ENCODE measurements at regions not wholly inside any gene's neighbourhood (a gene's known extent, or its start where the extent isn't known, plus 50 kb on each side); places are given as distances from the start of the nearest gene placed in this dataset.

DNA sequence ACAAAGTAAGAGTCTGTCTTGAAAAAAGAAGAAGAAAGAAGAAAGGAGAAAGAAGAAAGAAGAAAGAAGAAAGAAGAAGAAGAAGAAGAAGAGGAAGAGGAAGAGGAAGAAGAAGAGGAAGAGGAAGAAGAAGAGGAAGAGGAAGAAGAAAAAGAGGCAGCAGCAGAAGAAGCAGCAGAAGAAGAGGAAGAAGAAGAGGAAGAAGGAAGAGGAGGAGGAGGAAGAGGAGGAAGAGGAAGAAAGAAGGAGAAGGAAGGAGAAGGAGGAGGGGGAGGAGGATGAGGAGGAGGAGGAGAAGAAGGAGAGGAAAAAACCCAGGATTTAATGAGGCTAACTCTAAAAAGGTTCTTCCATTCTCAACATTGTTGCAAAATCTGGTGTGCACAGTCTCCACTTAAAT is 95.4 kb upstream of the PDE10A start:
- no peak for DNase-seq (ENCODE audit: low read depth)

DNA sequence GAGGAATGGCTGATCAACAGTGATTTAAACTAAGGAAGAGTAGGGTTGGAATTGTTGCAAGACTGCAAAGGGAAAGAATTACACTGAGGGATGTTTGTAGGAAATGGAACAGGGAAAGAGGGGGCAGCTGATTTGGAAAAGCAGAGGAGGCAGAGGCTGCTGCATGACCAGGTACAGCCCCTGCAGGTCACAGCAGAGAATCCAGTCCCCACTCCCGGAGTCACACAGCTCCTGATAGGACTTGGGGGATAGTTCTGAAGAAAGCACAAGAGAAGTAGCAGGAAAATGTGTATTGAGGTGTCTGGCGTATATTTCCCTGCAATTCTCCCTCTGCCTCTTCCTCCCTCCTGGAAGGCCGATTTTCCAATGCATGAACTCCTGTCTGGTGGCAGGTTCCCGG is 92.5 kb upstream of the PDE10A start:
- DNase-seq (ENCODE audit: low read depth): no peak

DNA sequence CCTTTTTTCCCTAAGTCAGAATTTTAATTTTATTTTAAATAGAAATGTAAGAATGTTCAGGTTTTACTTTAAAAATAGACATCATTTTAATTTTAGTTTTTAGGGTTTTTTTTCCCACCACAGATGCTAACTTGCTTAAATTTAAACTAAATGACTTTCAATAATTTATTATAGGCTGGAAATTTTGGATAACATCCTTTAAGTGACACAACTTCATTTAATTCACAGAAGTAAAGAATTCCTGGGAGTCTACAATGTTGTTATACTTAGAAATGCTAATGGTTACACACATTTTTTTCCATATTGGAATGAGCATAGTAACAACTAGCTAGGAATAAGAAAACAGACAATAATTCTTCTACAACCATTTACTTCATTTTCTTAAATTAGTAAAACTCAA is 90.5 kb upstream of the PDE10A start:
- no peak for DNase-seq (ENCODE audit: low read depth)

DNA sequence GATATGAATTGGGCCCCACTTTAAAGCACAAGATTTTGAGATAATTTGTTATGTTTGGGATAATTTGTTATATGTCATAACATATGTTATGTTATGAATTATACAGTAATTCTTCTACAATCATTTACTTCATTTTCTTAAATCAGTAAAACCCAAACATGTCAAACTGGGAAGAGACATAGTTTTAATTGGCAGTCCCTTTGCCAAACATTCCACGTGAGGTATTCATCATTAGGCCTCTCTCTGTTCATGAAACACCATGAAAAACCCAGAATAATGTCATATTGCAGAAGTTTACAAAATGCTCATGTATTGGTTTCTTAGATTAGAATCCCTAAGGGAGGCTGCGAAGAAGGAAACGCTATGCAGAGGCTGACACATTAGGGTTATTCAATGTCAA is 89.4 kb upstream of the PDE10A start:
- no peak for DNase-seq (ENCODE audit: low read depth)

DNA sequence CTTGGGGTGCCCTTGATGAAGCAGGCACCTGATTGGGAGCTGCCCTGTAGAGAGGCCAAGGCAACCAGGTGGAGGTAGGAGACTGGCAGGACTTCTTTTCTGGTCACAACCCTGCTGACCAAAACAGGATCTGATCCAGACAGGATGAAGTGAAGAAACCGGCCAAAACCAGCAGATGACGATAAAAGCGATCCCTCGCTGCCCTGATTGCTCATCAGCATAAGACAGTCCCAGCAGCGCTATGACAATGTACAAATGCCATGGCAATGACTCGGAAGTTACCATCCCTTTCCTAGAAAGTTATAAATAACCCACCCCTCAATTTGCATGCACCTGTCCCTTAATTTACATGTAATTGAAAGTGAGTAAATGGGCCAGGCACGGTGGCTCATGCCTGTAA is 88.4 kb upstream of the PDE10A start:
- DNase-seq (ENCODE audit: low read depth): no peak

DNA sequence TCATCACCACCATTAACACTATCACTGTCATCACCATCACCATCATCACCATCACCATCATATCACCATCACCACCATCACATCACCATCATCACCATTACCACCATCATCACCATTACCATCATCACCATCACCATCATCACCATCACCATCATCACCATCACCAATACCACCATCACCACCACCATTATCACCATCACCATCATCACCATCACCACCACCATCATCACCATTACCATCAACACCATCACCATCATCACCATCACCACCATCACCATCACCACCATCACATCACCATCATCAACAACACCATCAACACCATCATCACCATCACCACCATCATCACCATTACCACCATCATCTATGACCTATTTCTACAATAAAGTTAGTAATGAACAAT is 86.1 kb upstream of the PDE10A start:
- DNase-seq (ENCODE audit: low read depth): no peak

DNA sequence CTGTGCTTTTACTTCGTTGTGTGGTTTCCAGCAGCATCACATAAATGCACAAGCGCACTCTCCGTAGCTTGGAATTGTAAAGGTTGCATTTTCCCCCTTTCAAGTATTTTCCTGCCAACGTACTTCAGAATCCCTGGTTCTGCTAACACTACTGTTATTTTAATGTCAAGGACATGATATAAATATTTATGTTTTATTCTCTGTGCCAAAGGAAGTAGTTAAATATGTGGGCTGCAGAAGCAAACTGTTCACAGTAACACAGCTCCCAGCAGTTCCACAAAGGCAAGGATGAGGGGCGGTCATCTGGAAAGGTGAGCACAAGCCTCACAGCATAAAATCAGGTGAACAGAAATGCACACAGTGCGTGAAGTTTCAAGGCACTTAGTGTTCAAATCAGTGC is 85.3 kb upstream of the PDE10A start:
- peak; percentile 7 for DNase-seq (ENCODE audit: low read depth)

DNA sequence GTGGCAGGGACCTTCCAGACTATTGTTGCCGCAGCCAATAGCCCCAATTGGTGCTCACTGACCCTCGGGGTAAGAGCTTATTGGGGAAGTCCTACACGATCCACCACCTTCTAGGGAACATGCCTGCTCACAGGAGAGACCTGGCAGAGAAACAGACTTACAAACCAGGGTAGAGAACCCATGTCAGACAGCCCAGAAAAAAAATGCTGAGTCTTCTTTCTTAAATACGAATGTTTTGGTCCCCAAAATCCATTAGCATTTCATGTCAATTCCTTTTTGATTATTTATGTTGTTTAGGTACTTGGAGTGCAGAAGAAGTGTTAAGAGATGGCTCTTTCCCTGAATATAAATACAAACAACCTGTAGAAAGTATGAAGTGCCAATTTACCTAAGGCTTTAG is 84.9 kb upstream of the PDE10A start:
- no peak for DNase-seq (ENCODE audit: low read depth)

DNA sequence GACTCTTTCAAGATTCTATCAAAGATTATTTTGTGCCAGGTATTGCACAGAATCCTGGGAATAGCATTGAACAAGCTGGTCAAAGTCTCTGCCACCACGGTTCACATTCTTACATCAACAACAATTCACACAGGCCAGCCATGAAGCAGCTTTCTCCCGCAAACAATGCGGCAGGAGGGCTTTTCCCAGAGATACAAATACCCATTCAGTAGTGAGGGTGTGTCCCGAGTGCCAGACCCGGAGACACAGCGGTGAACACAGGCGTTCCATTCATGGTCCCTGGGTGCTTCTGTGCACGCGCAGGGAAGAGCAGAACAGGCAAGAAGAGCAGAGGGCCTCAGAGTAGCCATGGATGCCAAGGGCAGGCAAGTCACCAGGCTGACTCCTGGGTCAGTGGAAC is 83.3 kb upstream of the PDE10A start:
- DNase-seq (ENCODE audit: low read depth): no peak

DNA sequence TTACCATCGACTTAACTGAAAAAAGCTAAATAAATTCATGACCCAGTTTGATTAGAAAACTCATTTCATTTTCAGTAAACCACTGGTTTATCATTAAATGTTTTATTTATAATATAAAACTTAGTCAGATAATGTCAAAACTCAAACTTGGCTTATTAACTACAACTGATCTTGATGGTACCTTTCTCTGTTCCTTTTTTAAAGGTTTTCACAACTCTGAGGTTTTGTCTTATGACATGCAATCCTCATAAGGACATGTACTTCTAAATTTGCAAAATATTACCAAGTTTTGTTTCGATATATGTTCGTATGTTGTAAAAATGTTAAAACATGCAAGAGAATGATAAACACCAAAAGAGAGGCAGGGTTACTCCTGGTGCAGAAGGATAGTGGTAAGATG is 82.5 kb upstream of the PDE10A start:
- DNase-seq (ENCODE audit: low read depth): no peak

DNA sequence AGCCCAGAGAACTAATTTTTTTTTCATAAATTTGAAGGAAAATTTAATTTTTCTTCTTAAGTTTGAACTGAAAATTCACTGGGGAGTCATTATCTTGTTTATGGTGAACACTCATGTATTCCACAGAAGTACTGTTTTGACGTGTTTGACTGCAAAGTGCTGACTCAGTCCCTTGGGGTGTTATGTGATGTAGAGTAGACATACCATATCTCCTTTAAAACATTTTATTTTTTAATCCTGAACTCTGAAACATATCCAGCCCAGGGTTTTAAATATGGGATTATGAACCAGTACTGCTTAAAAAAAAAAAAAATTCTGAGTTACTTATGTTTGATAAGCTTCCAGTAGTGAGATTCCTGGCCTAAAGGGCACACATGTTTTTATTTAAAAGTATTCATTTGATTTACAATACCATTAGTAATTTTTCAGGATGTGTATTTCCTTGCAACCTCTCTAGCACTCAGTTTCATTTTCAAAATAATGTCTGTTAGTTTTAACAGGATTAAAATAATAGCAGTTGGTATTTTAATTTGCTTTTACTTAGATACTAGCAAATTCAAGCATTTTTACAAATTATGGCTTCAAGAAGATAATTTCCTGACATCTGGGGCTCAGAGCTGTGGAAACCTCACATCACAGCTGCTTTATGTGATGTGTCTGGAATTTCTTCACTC is 81.7 kb upstream of the PDE10A start:
- DNase-seq (ENCODE audit: low read depth): no peak

DNA sequence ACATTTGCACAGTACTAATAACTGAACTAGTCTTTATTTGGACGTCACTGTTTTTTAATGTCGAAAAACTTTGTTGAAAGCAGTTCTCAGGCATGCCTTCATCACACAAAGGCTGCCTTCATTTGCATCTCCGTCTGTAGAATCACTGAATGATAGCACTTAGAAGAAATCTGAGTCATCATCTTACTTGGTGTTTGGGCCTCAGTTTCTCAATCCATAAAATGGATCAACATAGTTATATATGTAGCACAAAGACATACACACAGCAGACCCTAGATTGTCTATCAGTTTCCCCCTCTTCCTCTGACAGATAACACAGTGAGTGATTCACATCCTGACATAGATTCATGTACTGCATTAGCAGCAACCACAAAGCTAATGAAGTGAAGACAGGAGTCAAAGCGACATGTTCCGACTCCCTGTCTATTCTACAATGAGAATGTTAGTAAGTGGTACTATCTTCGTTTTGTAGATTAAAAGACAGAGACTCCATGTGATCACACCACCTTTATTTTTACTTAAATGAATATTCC is 80.4 kb upstream of the PDE10A start:
- DNase-seq (ENCODE audit: low read depth): no peak

DNA sequence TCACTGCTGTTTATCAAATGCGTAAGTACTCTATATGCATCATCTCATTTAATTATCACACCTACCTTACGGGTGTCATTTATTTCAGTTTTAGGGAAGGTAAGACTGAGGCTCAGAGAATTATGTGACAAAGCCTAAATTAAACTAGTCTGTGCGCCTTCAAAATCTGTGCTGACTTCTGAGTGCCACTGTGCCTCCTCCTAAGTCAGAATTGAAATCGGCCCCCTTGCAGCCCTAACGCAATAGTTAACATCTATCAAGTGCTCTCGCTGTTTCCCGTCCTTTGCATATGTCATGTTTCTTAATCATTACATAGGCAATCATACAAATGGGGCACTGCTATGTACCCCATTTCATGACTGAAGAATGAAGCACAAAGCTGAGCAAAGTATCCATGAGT is 79.0 kb upstream of the PDE10A start:
- no peak for DNase-seq (ENCODE audit: low read depth)

DNA sequence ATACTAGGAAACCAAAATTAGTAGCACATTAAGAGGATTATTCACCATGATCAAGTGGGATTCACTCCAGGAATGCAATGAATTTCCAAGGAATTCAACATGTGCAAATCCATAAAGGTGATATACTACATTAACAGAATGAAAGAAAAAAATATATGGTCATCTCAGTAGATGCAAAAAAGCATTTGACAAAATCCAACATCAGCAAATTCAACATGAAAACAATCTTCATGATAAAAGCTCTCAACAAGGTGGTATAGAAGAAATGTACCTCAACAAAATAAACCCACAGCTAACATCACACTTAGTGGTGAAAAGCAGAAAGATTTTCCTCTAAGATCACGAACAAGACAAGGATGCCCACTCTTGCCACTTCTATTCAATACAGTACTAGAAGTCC is 74.4 kb upstream of the PDE10A start:
- DNase-seq (ENCODE audit: low read depth): no peak

DNA sequence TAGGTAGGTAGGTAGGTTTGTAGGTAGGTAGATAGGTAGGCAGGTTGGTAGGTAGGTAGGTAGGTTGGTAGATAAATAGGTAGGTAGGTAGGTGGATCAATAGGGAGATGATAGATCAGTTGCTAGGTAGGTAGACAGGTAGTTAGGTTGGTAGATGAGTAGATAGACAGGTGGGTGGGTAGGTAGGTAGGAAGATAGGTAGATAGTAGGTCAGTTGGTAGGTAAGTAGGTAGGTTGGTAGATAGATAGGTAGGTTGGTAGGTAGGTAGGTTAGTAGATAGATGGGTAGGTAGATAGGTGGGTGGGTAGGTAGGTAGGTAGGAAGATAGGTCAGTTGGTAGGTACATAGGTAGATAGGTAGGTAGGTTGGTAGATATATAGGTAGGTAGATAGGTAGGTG is 72.0 kb upstream of the PDE10A start:
- no peak for DNase-seq (ENCODE audit: low read depth)

DNA sequence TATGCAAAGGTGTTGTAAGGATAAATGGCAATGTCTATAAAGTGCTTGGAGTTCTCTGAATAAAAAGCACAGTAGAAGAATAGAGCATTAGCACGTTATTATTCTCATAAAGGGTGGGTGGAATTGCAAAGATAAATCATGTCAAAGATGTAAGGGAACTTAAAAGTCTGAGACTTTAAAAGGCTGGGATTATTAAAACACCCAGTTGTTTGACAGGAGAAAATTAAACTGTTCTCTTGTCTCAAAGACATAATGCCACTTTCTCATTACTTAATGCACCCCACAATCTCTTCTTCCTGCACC is 70.4 kb upstream of the PDE10A start:
- DNase-seq (ENCODE audit: low read depth): no peak

DNA sequence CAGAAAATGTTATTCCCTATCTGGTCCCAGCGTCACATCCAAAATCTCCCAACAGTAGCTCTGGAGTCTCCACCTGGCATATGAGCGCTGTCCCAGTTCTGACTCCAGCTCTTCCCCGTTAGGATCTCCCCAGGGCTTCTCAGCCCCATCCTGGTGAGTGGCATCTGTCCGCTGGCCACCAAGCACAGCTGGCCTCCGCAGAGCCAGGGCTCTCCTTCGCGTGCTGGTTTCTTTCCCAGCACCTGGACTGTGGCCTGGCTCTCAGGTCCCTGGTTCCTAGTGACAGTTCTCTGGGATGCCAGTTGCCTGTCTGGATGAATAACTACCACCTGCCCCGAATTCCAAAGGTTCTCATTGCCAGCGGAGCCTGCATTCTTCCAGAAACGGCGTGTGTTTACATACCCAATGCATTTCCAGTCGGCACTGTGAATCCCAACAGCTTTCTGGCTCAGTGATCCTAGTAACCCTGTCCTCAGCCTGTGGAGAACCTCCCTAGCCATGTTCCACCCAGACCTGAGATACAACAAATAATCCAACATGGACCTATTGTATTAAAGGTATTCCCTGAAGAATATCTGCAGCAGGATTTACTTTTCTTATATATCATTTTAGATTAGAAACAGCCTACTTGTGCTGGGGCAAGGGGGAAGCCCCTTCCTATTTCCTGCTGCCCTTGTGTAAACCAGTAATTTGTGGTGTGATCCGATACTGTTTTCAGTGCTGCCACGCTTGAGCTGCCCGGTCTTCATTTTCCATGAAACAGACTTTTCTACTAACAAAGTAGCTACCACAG is 69.9 kb upstream of the PDE10A start:
- DNase-seq (ENCODE audit: low read depth): peak; percentile 30

DNA sequence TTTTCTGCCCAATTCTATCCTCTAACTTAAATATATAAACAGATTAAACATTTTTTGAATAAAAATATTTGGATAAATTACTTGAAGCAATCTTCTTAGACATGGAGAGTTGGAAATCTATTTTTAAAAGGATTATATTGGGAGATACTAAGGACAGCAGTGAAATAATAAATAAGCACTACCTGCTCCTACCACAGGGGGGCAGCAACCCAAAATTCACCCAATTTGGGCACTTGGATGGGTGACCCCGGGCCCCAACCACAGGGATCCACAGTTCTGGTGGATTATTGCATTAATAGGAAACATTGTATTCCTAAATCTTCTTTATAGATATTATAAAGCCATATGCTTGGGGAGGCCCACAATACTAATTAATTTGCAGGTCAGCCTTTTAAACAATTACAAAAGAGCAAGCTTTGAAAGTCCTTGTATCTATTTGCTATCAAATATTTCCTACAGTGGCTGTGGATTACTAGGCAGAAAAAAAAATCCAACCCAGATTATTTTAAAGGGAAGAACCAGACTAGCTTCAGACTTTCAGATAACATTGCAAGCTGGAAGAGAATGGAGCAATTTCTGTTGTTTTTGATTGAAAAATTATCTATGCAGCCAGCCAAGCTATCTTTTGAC is 66.4 kb upstream of the PDE10A start:
- DNase-seq (ENCODE audit: low read depth): no peak

DNA sequence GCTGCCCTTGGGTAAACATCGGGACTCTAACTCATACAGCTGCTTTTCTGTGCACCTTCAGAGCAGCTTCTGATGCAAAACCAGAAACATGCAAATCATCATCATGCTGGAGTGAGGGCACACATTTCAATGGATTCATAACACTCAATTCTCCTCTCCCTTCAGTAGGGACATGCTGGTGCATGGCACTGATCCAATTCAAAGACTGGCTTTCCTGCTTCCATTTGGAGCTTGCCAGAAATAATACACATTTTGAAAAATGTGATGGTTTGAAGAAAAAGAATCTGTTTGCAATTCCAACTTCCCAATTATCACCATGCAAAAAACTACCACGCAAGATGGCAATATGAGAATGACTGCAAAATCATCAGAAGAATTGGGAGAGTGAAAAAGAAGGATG is 65.2 kb upstream of the PDE10A start:
- no peak for DNase-seq (ENCODE audit: low read depth)

DNA sequence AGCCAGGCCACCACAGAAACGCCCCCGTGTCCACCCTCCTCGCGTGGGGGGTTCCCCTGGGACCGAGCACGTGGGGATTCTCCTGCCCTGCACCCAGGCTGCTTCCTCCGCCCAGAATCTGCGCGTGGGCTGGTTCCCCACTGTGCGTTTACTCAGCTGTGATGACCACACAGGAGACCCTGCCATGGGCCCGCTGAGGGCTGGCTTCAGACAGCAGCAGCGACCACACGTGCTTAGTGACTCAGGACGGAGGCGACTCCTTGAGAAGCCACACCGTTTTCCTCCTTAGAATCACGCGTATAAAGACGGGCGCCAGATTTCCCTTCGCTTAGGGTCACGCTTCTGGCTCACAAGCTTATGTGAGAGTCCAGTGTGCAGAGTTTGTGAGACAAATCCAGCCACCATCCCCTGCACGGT is 63.9 kb upstream of the PDE10A start:
- DNase-seq (ENCODE audit: low read depth): no peak

DNA sequence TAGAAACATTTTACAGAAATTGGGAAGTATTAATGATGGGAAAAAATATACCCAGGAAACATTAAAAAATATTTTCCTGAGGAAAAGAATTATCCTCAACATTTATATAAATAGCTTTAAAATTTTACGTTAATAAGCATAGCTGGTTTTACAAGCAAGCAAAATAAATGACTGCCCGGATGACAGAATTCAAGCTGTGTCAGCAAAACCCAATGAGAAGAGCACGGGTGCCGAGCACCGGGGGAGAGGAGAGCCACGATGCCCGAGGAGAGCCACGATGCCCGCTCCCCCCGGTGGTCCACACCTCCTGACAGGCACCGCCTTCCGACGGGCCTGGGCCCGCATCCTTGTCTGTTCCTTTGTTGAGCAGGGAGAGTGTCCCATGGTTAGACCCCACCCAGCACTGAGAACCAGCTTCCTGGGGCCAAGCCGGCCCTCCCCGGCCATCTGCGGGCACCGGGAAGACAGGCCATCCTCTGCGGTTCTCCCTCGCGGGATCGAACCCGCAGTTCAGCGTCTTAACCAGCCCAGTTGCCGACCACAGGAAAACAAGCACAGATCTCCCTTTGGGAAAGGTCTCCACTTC is 63.3 kb upstream of the PDE10A start:
- DNase-seq (ENCODE audit: low read depth): no peak

DNA sequence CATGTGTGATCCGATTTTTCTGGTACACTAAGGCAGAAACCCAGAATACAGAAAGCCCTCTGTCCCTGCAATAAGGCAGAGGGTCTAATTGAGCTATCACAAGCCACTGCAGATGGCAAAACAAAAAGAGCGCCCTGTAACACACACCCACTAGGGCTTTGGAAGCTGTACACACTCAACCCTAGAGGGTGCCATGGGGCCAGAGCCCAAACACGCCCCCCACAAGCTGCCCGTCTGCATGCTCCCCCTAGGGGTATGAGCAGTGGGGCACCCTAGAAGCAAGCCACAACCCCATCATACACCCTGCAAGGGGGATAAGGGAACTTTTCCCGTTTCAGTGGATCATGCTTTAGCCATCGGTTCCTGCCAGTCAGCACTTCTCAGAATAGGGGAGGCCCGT is 62.2 kb upstream of the PDE10A start:
- no peak for DNase-seq (ENCODE audit: low read depth)

DNA sequence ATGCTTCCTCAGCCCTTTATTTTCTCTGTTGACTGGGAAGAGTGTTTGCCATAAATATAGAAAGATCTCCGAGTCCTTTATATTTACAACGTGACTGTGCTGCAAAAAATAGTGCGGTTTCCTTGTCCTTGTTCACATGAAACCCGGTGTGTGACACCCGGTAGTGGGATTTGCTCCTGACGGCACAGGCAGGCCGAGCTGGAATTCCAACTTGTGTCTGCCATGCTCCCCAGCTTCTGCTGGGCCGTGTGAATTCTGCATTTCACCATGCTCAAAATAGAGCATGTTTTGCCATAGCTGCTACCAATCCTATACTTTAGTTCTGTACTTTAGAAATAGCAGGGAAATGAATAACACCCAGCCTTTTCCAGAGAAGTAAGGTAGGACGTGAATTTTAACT is 60.3 kb upstream of the PDE10A start:
- DNase-seq (ENCODE audit: low read depth): no peak
